ENCODE measurements at regions not wholly inside any gene's neighbourhood (a gene's known extent, or its start where the extent isn't known, plus 50 kb on each side); places are given as distances from the start of the nearest gene placed in this dataset.

DNA sequence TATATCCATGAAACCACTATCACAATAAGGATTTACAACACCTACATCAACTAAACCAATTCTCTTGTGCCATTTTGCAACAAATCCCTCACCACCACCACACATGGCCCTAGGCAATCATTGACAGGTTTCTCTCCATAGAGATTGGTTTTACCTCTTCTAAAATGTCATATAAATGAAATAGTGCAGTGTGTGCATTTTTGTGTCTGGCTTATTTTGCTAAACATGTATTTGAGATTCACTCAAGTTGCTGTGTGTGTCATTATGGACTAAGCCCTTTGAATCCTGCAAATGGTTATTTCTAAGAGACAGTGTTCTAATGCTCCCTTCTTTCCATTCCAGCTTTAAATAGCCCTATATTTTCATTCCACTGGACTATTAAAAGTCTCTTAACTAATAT, 179.7 kb upstream of the LRRC7 start:
- DNase-seq (ENCODE audit: low read depth in 1 of 2, low spot score in 1 of 2) = no peak
- Histone ChIP-seq H3K27me3 (ENCODE audit: insufficient read depth, poor library complexity, severe bottlenecking) (no peaks in the 10 kb centered on the region), H3K4me3 (replicated peaks; ENCODE audit: insufficient read depth, low read length) (no peak overlapping the region), H3K27ac (replicated peaks) (no peak overlapping the region)
- TF ChIP-seq POLR2AphosphoS5 (IDR thresholded peaks at IDR 0.05; ENCODE audit: low read depth) (no peak), GABPA (IDR thresholded peaks at IDR 0.05; ENCODE audit: low read depth) (no peak), SPI1 (IDR thresholded peaks at IDR 0.05; ENCODE audit: borderline replicate concordance, low read depth) (no peak)
- TF ChIP-seq, protein P1, sequence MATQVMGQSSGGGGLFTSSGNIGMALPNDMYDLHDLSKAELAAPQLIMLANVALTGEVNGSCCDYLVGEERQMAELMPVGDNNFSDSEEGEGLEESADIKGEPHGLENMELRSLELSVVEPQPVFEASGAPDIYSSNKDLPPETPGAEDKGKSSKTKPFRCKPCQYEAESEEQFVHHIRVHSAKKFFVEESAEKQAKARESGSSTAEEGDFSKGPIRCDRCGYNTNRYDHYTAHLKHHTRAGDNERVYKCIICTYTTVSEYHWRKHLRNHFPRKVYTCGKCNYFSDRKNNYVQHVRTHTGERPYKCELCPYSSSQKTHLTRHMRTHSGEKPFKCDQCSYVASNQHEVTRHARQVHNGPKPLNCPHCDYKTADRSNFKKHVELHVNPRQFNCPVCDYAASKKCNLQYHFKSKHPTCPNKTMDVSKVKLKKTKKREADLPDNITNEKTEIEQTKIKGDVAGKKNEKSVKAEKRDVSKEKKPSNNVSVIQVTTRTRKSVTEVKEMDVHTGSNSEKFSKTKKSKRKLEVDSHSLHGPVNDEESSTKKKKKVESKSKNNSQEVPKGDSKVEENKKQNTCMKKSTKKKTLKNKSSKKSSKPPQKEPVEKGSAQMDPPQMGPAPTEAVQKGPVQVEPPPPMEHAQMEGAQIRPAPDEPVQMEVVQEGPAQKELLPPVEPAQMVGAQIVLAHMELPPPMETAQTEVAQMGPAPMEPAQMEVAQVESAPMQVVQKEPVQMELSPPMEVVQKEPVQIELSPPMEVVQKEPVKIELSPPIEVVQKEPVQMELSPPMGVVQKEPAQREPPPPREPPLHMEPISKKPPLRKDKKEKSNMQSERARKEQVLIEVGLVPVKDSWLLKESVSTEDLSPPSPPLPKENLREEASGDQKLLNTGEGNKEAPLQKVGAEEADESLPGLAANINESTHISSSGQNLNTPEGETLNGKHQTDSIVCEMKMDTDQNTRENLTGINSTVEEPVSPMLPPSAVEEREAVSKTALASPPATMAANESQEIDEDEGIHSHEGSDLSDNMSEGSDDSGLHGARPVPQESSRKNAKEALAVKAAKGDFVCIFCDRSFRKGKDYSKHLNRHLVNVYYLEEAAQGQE (IDR thresholded peaks at IDR 0.05; ENCODE audit: insufficient replicate concordance, low read depth) = no peak
- TF ChIP-seq, protein P2, sequence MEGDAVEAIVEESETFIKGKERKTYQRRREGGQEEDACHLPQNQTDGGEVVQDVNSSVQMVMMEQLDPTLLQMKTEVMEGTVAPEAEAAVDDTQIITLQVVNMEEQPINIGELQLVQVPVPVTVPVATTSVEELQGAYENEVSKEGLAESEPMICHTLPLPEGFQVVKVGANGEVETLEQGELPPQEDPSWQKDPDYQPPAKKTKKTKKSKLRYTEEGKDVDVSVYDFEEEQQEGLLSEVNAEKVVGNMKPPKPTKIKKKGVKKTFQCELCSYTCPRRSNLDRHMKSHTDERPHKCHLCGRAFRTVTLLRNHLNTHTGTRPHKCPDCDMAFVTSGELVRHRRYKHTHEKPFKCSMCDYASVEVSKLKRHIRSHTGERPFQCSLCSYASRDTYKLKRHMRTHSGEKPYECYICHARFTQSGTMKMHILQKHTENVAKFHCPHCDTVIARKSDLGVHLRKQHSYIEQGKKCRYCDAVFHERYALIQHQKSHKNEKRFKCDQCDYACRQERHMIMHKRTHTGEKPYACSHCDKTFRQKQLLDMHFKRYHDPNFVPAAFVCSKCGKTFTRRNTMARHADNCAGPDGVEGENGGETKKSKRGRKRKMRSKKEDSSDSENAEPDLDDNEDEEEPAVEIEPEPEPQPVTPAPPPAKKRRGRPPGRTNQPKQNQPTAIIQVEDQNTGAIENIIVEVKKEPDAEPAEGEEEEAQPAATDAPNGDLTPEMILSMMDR (IDR thresholded peaks at IDR 0.05; ENCODE audit: insufficient read depth, low read length) = no peak

DNA sequence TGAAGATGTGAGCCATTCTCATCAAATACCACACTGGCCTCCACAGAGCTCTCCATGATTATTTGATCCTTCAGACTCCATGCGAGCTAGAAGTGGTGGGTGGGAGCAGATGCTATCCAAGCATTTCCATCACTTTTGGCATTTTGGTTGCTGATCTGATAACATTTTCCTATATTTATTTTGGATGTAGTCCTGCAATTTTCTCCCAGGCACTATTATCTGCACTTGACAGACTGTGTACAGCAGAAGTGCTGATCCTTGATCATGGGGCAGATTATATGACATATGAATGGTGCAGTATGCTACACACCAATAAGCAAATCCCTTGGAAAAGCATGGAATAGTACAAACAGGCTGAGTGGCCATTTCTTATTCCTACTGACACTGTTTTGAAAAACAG, 167.6 kb upstream of the LRRC7 start:
- H3K27me3 ChIP-seq (ENCODE audit: insufficient read depth, poor library complexity, severe bottlenecking) = no peaks in the 10 kb centered on the region
- no peak overlapping the region for H3K27ac ChIP-seq (replicated peaks)
- H3K4me3 ChIP-seq (replicated peaks; ENCODE audit: insufficient read depth, low read length) = no peak overlapping the region
- no peak for DNase-seq (ENCODE audit: low read depth in 1 of 2, low spot score in 1 of 2)
- TF ChIP-seq GABPA (IDR thresholded peaks at IDR 0.05; ENCODE audit: low read depth) = no peak

DNA sequence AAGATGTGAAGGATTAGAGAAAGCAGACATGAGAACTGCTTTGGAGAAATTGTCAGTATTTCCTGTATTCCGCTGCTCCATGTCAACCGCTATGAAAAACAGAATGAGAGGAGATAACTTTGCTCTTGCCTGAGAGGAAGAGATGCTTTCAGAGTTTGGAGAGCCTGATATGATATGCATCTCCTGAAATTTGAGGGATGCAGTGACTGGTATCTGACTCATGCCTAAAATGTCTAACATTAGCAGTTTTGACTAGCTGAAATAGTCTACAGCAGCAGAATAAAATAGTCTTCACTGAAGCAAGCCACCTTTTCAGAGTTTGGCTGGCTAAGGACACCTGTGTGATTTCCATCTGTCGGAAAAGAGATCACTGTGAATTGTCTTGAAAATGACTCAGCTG, 165.8 kb upstream of the LRRC7 start:
- Histone ChIP-seq H3K27ac (replicated peaks) (no peak overlapping the region), H3K4me3 (replicated peaks; ENCODE audit: insufficient read depth, low read length) (no peak overlapping the region), H3K27me3 (ENCODE audit: insufficient read depth, poor library complexity, severe bottlenecking) (no peaks in the 10 kb centered on the region)
- TF ChIP-seq GABPA (IDR thresholded peaks at IDR 0.05; ENCODE audit: low read depth) = no peak
- TF ChIP-seq, protein P2 (IDR thresholded peaks at IDR 0.05; ENCODE audit: insufficient read depth, low read length) = no peak
- no peak for TF ChIP-seq SPI1 (IDR thresholded peaks at IDR 0.05; ENCODE audit: borderline replicate concordance, low read depth)
- no peak for DNase-seq (ENCODE audit: low read depth in 1 of 2, low spot score in 1 of 2)

DNA sequence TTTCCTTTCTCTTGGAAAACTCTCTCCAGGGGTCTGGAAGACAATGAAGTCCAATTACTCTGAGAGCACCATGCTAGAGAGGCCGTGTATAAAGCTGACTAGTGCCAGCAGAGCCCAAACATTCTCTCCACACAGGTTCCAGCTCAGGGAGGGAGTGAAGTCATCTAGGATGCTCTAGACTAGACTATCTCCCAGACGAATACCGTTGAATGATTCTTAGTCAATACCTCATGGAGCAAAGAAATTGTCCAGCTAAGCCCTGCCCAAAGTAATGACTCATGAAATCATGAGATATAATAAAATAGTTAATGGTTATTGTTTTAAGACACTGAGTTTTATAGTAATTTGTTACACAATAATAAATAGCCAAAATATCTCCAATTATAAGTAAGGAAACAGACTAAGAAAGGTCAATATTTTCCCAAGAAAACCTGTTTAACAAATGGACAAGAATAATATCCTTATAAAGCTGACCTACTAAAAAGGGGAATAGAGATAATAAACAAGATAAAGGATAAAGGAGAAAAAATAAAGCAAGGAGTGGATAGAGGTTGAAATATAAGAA, 163.9 kb upstream of the LRRC7 start:
- TF ChIP-seq POLR2AphosphoS5 (IDR thresholded peaks at IDR 0.05; ENCODE audit: low read depth) (no peak), GABPA (IDR thresholded peaks at IDR 0.05; ENCODE audit: low read depth) (no peak), SPI1 (IDR thresholded peaks at IDR 0.05; ENCODE audit: borderline replicate concordance, low read depth) (no peak)
- TF ChIP-seq, protein P1 (IDR thresholded peaks at IDR 0.05; ENCODE audit: insufficient replicate concordance, low read depth) = no peak
- TF ChIP-seq, protein P2 (IDR thresholded peaks at IDR 0.05; ENCODE audit: insufficient read depth, low read length) = no peak
- no peak overlapping the region for H3K4me3 ChIP-seq (replicated peaks; ENCODE audit: insufficient read depth, low read length)
- no peaks in the 10 kb centered on the region for H3K27me3 ChIP-seq (ENCODE audit: insufficient read depth, poor library complexity, severe bottlenecking)
- H3K27ac ChIP-seq (replicated peaks) = no peak overlapping the region
- DNase-seq (ENCODE audit: low read depth in 1 of 2, low spot score in 1 of 2) = no peak

Data from HL-60 (cell line).